UCSD-AML1 (cell line): ENCODE measurements at regions not wholly inside any gene's neighbourhood (a gene's known extent, or its start where the extent isn't known, plus 50 kb on each side); places are given as distances from the start of the nearest gene placed in this dataset.
"Not testable (repeated sequence)": the region's sequence is repeated elsewhere in the genome, so short reads cannot be mapped to it uniquely, and the experiment has no call there.

ENCODE experiments used
- DNase-seq: peaks from one replicate; lab custom pipeline; 2025; ENCODE audit not compliant: unreplicated experiment; lab: John Stamatoyannopoulos, UW

- DNase-seq = no peak
Measured at GRCh38 chr6:140438346-140438735, 1063.9 kb upstream of the CITED2 start.

DNA sequence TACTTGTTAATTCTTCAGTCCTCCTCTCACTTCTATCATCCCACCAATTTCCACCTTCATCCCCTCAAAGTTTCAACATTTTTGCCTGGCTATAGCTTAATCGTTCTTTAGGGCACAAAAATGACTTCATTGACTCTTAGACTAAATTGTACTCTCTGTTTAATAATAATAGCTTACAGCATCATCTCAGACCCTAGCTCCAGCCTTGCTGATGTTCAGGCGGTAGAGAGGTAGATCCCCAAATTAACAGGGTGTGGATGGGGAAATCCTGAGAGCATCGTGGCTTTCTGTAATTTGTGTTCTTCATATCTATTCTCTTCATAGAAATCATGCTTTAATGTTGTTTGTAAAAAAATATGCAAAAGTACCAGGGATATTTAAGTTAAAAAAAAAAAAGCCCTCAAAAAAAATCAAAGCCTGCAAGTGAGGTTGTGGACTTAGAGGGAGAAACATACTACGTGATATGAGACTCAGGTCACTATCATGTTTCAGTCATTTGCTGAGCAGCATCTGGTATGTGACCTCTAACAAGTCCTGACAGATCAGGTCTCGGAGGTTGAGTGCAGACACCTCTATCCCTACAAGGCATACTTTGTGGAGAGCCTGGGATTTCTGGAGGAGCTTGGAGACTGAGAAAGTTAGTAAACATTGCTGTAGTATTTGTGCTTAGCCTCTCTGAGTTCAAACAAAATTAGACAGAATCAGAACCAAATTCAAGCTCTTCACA, 1063.3 kb upstream of the CITED2 start:
- no peak for DNase-seq

DNA sequence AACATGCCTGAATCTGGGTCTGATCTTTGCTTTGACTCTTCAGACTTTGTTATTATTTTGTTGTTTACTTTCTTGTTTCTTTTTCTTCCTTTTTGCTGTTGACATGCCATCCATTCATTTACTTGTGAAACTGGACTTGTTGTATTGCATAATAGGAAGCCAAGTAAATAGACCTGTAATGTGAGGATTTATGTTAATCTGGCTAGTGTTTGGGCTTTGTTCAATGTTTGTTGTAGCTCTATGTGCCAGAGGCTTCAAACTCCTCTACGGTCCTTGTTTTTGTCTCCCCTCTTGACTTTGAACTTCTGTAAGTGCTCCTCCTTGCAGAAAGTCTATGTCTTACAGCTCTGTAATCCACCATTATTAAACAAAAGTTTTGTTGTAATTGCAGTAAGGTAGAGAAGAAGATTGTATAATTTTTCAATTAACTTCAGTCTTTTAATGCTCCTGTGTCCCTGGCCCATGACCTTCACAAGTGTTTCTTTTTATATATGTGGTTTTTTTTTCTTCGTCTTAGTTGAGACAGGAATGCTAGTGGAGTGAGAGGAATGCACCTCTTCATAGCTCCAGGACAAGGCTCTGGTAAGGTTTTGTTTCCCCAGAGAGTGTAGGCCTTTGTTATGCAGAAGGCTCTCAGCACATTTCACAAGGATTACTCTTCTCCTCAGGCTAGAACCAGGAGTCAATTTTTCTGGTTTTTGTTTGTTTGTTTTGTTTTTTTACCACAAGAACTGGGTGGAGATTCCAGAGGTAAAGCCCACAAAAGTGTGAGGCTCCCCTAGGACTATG, 1061.8 kb upstream of the CITED2 start:
- no peak for DNase-seq

DNA sequence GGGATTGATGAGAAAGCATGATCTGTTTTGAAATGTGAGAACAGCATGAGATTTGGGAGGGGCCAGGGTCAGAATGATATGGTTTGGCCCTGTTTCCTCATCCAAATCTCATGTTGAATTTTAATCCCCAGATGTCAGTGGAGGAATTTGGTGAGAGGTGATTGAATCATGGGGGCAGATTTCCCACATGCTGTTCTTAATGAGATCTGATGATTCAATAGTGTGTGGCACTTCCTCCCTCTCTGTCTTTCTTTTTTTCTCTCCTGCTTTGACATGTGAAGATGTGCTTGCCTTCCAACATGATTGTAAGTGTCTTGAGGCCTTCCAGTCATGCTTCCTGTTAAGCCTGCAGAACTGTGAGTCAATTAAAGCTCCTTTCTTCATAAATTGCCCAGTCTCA, 1060.3 kb upstream of the CITED2 start:
- no peak for DNase-seq

GRCh38 chr6:140433072-140433471, 1058.6 kb upstream of the CITED2 start:
- DNase-seq = no peak

- no peak for DNase-seq
Measured at GRCh38 chr6:140427842-140428241, 1053.4 kb upstream of the CITED2 start.

GRCh38 chr6:140414966-140415620, 1040.6 kb upstream of the CITED2 start:
- DNase-seq = no peak

GRCh38 chr6:140403020-140403419, 1028.6 kb upstream of the CITED2 start:
- no peak for DNase-seq

GRCh38 chr6:140401761-140402160, 1027.3 kb upstream of the CITED2 start:
- no peak for DNase-seq

GRCh38 chr6:140398076-140398475, 1023.6 kb upstream of the CITED2 start:
- no peak for DNase-seq

DNA sequence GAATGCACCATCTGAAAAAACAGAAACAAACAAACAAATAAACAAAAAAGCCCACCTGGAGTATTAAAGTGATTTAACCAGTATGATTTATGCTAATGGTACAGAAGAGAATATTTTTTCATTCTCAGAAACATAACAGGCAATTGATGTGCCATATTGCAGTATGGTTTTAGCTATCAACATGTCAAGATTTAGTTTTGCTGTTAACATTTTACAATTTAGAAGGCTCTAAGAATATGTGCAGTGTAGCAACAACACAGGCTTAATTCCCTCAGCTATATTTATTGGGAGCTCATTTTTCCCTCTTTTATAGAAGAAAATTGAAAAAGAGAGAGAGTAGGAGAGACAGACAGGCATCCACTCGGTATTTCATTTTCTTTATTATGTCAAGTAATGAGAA, 1022.7 kb upstream of the CITED2 start:
- no peak for DNase-seq

- DNase-seq = no peak
Measured at GRCh38 chr6:140393665-140394540, 1019.5 kb upstream of the CITED2 start.

DNA sequence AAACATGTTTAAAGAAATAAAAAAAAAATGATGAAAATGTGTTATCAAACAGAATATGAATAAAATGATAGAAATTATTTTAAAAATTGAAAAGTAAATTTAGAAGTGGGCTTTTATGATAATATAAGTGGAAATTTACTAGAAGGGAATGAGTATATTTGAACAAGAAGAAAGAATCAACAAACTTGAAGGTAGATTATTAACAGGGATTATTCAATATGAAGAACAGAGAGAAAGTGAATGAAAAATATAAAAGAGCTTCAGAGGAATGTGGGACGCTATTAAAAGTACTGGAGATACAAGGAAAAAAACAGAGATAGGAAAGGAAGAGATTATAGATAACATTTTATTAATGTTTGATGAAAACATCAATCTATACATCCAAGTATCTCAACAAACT, 1014.4 kb upstream of the CITED2 start:
- no peak for DNase-seq

DNA sequence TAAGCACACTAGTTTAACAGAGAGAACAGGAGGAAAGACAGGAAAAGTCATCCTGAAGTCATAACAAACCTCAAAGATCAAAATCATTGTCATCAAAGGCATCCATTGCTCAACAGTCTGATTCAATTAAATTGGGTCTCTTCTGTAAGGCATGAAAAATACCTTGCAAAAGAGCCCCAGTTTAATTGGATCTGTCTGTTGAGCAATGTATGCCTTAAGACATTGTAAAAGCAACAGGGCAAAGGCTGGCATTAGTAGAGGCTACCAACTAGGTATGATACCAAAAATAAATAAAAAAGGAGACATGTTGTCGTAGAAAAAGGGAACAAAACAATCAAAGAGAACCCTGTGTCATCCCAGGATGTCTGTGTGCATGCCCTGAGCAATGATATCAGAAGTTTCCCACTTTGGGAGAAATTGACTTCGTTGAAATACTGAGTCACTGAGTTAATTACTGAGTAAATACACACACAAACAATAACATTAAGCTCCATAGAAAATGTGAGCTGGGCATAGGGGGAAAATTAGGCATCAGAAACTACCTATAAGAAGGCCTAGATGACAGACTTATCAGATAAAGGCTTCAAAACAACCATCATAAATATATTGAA, 1013.8 kb upstream of the CITED2 start:
- no peak for DNase-seq

DNA sequence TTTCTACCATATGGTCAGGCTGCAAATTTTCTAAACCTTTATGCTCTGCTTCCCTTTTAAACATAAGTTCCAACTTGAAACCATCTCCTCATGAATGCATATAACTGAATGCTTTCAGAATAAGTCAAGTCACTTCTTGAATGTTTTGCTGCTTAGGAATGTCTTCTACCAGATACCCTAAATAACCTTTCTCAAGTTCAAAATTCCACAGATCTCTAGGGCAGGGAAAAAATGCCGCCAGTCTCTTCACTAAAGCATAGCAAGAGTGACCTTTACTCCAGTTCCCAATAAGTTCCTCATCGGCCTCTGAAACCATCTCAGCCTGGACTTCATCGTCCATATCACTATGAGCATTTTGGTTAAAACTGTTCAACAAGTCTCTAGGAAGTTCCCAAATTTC, 1011.2 kb upstream of the CITED2 start:
- DNase-seq = no peak

DNA sequence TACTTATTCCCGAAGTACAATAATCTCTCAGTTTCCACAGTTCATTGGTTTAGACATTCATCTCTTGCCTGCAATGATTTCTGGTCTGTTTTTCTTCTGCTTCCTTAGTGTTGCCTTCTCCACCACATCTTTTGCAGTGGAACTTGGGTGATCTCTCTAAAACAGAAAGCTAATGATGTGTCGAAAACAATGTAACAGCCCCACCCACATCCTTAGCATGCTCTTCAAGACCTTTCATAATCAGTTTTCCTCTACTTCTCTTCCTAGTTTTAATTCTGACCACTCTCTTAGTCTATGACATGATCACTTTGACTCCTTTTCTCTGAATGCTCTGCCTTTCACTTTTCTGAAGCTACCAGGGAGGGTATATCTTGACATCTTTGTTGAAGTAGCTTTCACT, 1007.9 kb upstream of the CITED2 start:
- no peak for DNase-seq

GRCh38 chr6:140380427-140381218, 1006.2 kb upstream of the CITED2 start:
- DNase-seq = no peak

GRCh38 chr6:140379919-140380318, 1005.5 kb upstream of the CITED2 start:
- no peak for DNase-seq

DNA sequence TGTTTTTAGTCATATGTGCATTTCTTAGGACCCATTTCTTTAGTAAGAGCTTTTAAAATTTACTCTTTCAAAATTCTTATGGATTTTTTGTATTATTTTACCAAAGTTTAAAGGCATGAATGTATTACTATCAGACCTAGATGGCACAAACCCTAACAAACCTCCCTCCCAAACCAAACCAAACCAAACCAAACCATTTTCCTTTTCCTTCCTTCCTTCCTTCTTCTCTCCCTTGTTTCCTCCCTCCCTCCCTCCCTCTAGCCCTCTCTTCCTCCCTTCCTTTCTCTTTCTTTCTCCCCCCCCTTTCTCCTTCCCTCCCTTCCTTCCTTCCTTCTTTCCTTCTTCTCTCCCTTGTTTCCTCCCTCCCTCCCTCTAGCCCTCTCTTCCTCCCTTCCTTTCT, 1001.8 kb upstream of the CITED2 start:
- no peak for DNase-seq

DNA sequence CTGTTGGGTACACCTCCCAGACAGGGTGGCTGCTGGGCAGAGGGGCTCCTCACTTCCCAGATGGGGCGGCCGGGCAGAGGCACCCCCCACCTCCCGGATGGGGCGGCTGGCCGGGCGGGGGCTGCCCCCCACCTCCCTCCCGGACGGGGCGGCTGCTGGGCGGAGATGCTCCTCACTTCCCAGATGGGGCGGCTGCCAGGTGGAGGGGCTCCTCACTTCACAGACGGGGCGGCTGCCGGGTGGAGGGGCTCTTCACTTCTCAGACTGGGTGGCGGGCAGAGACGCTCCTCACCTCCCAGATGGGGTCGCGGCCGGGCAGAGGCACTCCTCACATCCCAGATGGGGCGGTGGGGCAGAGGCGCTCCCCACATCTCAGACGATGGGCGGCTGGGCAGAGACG, 999.3 kb upstream of the CITED2 start:
- not testable (repeated sequence) for DNase-seq
